ENCODE measurements at regions not wholly inside any gene's neighbourhood (a gene's known extent, or its start where the extent isn't known, plus 50 kb on each side); places are given as distances from the start of the nearest gene placed in this dataset.

DNA sequence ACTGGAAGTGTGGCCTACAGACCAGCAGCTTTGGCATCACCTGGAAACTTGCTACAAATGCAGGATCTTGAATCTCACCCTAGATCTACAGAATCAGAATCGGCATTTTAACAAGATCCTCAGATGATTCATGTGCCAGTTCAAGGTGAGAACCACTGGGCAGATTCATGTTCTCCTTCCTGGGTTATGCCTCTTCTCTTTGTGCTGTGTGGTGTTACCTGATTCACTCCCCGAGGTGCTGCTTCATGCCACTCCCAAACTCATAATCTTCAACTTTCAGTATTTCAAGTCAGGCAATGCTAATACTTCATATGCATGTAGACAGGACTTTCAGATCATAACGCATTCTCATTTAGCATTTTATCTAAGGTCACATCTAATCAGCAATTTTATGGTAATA lies 427.7 kb downstream of the FOXO1 start:
- TF ChIP-seq, protein P1, sequence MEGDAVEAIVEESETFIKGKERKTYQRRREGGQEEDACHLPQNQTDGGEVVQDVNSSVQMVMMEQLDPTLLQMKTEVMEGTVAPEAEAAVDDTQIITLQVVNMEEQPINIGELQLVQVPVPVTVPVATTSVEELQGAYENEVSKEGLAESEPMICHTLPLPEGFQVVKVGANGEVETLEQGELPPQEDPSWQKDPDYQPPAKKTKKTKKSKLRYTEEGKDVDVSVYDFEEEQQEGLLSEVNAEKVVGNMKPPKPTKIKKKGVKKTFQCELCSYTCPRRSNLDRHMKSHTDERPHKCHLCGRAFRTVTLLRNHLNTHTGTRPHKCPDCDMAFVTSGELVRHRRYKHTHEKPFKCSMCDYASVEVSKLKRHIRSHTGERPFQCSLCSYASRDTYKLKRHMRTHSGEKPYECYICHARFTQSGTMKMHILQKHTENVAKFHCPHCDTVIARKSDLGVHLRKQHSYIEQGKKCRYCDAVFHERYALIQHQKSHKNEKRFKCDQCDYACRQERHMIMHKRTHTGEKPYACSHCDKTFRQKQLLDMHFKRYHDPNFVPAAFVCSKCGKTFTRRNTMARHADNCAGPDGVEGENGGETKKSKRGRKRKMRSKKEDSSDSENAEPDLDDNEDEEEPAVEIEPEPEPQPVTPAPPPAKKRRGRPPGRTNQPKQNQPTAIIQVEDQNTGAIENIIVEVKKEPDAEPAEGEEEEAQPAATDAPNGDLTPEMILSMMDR (IDR thresholded peaks at IDR 0.05) = no peak
- TF ChIP-seq POLR2AphosphoS5 (IDR thresholded peaks at IDR 0.05) (no peak), POLR2A (IDR thresholded peaks at IDR 0.05) (no peak)

Measured in breast epithelium (tissue), 3 donors.